ENCODE measurements at regions not wholly inside any gene's neighbourhood (a gene's known extent, or its start where the extent isn't known, plus 50 kb on each side); places are given as distances from the start of the nearest gene placed in this dataset.

DNA sequence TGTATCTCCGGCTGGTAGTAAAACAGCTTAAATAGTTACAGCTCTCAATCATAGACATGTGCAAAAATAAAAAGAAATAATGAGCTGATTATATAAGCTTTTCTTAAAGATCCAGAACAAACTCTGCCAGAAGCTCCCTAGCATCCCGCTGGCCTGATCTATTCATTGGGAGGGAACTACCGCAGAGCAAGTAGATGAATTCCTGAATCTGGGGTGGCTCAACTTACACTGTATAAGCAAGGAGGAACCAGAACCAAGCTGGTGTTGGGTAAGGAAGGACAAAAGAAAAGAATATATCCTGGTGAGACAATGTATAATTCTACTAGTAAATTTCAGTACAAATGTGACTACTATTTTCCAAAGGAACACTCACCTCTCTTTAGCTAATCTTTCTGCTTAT lies 1122.2 kb downstream of the OLFM4 start:
- FAIRE-seq: no peak

GRCh38 chr13:54162069-54162468 lies 1133.5 kb downstream of the OLFM4 start:
- FAIRE-seq (no peak), DNase-seq (ENCODE audit: insufficient read length, low spot score) (no peak)

More for the DNA sequence above, 1122.2 kb downstream of the OLFM4 start:
- DNase-seq (ENCODE audit: insufficient read length, low spot score): no peak

- FAIRE-seq: no peak
- no peak for DNase-seq (ENCODE audit: insufficient read length, low spot score)
Observed at GRCh38 chr13:54165581-54166215, 1137.1 kb downstream of the OLFM4 start.

- DNase-seq (ENCODE audit: insufficient read length, low spot score) (no peak), FAIRE-seq (no peak)
Observed at GRCh38 chr13:54173996-54174395, 1145.4 kb downstream of the OLFM4 start.

DNA sequence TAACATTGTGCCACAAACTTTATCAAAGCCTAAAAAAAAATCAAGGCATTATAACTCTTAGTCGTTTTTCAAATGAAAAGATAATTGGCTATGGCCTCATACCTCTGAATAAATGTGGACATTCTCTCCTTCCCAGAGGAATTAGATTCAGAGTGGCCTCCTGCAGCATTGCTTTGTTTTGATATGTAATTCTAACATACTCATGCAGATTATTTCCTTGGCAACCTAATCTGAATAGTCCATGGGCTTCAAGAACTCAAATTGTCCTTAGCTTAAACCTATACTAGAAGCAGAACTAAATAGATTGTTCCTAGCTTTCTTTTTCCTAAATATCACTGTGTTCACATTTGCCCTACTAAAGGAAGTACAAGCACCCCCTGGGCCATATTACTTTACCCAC lies 1146.9 kb downstream of the OLFM4 start:
- no peak for FAIRE-seq
- no peak for DNase-seq (ENCODE audit: insufficient read length, low spot score)

DNA sequence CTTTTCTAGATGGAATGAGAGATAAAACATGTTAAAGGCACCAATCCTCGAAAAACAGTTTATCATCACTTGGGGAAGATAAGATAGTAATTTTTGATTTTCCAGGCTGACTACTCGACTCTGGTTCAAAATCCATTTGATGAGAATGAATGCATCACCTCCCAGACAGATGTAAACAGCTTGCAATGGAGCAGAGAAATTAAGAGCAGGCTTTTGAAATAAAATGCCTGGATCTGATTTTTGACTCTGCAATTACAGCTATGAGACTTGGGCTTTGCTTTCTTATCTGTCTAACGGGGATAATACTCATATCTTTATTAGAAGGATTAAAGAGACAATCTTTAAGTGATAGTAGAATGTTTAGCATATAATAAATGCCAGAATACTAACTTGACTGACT lies 1148.9 kb downstream of the OLFM4 start:
- DNase-seq (ENCODE audit: insufficient read length, low spot score) (no peak), FAIRE-seq (no peak)

- no peak for FAIRE-seq
- DNase-seq (ENCODE audit: insufficient read length, low spot score): no peak
Observed at GRCh38 chr13:54183166-54183565, 1154.6 kb downstream of the OLFM4 start.

GRCh38 chr13:54183728-54184127 lies 1155.1 kb downstream of the OLFM4 start:
- FAIRE-seq (no peak), DNase-seq (ENCODE audit: insufficient read length, low spot score) (no peak)

- no peak for FAIRE-seq
- DNase-seq (ENCODE audit: insufficient read length, low spot score): no peak
Observed at GRCh38 chr13:54184576-54184975, 1156.0 kb downstream of the OLFM4 start.

GRCh38 chr13:54185101-54185500 lies 1156.5 kb downstream of the OLFM4 start:
- DNase-seq (ENCODE audit: insufficient read length, low spot score): no peak
- FAIRE-seq: no peak

- no peak for DNase-seq (ENCODE audit: insufficient read length, low spot score)
- no peak for FAIRE-seq
Observed at GRCh38 chr13:54185785-54186184, 1157.2 kb downstream of the OLFM4 start.

DNA sequence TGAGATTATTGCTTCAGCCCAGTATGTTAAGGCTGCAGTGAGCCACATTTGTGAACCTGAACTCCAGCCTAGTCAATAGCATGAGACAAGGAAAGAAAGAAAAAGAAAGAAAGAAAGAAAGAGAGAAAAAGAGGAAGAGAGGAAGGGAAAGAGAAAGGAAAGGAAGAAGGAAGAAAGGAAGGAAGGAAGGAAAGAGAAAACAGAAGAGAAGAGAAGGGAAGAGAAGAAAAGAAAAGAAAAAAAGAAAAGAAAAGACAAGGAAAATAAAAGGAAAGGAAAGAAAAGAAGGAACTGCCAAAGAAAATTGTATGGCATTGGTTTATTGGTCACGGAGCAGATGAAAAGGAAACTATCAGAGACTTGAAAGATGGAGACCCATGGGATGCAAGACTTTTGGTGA lies 1158.8 kb downstream of the OLFM4 start:
- FAIRE-seq (no peak), DNase-seq (ENCODE audit: insufficient read length, low spot score) (no peak)

DNA sequence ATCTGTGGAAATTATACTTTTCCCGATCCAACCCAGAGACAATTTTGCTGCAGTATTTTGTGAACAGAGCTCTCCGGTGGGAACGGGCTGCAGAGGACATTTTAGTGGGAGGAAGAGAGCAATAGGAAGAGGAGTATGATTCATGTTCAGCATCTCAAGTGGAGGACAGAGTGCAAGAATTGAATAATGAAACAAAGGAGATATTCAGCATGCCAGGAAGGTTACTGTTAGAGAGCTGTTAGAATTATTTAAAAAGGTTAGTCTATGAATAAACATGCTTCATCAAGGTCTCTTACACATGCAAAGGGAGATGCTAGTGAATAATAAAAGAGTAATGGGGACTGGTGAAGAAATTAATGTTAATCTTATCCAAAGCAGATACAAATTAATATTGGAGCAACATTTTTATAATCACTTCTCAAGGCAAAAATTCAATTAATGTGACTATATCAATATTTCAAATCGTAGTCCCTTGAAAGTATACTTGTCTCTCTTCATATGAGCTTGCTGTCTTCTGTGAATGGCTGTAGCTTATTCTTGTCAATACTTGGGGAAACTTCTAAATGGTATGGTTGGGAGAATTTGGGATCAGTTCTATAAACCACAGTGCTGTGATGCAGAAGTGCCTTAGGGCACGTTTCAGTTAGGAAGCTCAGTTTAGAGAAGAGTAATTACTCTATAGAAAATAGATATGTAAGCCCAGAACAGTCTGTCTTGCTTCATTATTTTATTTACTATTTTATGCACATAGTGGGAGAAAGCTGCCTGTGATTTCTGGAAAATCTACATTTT lies 1165.8 kb downstream of the OLFM4 start:
- FAIRE-seq (no peak), DNase-seq (ENCODE audit: insufficient read length, low spot score) (no peak)

GRCh38 chr13:54196684-54197083 lies 1168.1 kb downstream of the OLFM4 start:
- FAIRE-seq (no peak), DNase-seq (ENCODE audit: insufficient read length, low spot score) (no peak)

- FAIRE-seq (no peak), DNase-seq (ENCODE audit: insufficient read length, low spot score) (no peak)
Observed at GRCh38 chr13:54198911-54199310, 1170.3 kb downstream of the OLFM4 start.

- FAIRE-seq (no peak), DNase-seq (ENCODE audit: insufficient read length, low spot score) (no peak)
Observed at GRCh38 chr13:54206626-54207025, 1178.0 kb downstream of the OLFM4 start.

- FAIRE-seq: no peak
- no peak for DNase-seq (ENCODE audit: insufficient read length, low spot score)
Observed at GRCh38 chr13:54210397-54211049, 1181.9 kb downstream of the OLFM4 start.

- DNase-seq (ENCODE audit: insufficient read length, low spot score): no peak
- no peak for FAIRE-seq
Observed at GRCh38 chr13:54216221-54216620, 1187.6 kb downstream of the OLFM4 start.

DNA sequence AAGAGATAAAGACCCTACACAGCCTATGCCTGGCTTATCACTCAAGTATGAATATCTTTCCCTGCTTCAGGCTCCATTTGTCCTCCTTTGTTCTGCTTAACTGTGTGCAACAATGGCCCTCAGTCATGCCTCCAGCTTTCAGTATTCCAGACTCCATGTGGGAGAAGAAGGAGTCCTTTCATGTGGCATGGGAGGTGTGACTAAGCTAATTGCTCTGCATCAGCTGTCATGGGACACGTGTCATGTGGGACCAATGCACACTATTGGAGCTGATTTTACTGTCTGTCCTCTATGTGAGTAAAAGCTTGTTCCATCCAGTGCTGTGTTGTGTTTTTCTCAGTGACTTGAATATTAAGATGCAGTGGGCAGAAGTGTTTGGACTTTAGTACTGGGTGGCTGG lies 1198.3 kb downstream of the OLFM4 start:
- DNase-seq (ENCODE audit: insufficient read length, low spot score) (no peak), FAIRE-seq (no peak)

DNA sequence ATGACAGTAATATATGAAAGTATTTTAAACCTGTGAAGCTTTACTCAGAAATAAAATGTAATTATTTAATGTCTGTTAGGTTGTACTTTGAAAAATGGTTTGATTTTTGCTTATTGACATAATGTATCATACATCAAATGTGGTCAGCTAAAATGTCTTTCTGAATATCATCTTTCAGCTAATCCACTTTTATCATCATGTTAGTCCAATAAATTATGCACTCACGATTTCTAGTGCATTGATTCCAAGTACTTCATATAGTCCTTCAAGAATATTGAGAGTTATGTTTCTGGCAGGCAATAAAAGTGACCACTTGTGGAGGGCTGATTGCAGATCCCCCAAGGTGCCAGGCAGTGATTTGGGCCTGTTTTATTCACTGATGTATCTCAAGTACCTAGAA lies 1204.1 kb downstream of the OLFM4 start:
- DNase-seq (ENCODE audit: insufficient read length, low spot score) (no peak), FAIRE-seq (no peak)

- FAIRE-seq (no peak), DNase-seq (ENCODE audit: insufficient read length, low spot score) (no peak)
Observed at GRCh38 chr13:54234607-54235006, 1206.0 kb downstream of the OLFM4 start.

DNA sequence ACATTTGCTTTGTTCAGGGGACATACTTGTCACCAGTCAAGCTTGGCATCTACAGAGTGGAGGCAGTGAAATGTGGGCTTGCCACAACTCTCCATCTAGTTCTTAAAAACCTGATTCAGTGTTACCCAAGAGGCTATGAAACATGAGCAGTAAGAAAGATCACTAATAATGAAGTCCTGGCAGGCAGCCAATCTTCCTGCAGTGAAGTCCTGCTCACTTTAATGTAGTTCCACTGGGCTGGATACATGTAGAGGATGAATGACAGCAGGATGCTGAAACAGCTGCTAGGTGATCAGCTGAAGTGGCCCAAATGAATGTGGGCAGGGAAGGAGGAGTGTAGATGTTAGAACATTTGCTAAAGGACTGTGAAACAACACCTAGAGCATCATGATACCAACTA lies 1213.1 kb downstream of the OLFM4 start:
- no peak for FAIRE-seq
- no peak for DNase-seq (ENCODE audit: insufficient read length, low spot score)
